Keratinocyte (primary cell): ENCODE measurements at regions not wholly inside any gene's neighbourhood (a gene's known extent, or its start where the extent isn't known, plus 50 kb on each side); places are given as distances from the start of the nearest gene placed in this dataset.

Source experiments
- EZH2 ChIP-seq: IDR thresholded peaks from one replicate; pipeline ENCODE4 v1.6.1; 2012; ENCODE audit warnings: inconsistent platforms, mild to moderate bottlenecking, low read length, moderate library complexity
- TF ChIP-seq, protein P1 (sequence below), 3 experiments: IDR thresholded peaks in 1 of 3; conservative IDR thresholded peaks in 1 of 3; optimal IDR thresholded peaks in 1 of 3; 2 replicates in 2 of 3; 3 replicates in 1 of 3; pipeline versions ENCODE3 to v1.5.1; 2011; ENCODE audit warnings: low read length in 3 of 3, mild to moderate bottlenecking in 3 of 3, moderate library complexity in 2 of 3, control low read depth in 1 of 3, inconsistent platforms in 1 of 3; ENCODE audit not compliant: insufficient read depth in 2 of 3; ENCODE audit errors: extremely low read depth in 1 of 3

DNA sequence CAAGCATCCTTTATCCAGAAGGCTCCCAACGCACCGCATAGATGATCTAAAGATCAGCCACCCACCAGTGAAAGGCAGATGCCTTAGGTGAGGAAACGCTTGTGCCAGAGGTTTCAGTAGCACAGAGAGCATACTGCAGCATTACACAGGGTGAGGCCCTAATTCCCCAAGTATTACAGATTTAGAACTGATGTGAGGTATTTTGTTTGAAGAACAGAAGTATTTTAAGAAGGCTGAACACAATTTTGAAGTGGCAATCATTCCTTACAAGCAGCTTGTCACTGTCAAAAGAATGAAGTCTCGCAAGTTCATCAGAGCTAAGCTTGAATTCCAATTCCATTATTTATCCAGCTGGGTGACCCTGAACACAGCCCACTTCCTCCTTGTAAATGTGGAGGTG lies 70.0 kb upstream of the FAT3 start:
- TF ChIP-seq, protein P1, sequence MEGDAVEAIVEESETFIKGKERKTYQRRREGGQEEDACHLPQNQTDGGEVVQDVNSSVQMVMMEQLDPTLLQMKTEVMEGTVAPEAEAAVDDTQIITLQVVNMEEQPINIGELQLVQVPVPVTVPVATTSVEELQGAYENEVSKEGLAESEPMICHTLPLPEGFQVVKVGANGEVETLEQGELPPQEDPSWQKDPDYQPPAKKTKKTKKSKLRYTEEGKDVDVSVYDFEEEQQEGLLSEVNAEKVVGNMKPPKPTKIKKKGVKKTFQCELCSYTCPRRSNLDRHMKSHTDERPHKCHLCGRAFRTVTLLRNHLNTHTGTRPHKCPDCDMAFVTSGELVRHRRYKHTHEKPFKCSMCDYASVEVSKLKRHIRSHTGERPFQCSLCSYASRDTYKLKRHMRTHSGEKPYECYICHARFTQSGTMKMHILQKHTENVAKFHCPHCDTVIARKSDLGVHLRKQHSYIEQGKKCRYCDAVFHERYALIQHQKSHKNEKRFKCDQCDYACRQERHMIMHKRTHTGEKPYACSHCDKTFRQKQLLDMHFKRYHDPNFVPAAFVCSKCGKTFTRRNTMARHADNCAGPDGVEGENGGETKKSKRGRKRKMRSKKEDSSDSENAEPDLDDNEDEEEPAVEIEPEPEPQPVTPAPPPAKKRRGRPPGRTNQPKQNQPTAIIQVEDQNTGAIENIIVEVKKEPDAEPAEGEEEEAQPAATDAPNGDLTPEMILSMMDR (optimal IDR thresholded peaks at IDR 0.05 in 1 of 3, IDR thresholded peaks at IDR 0.05 in 1 of 3, conservative IDR thresholded peaks at IDR 0.05 in 1 of 3; ENCODE audit: extremely low read depth in 1 of 3, insufficient read depth in 2 of 3, low read length in 3 of 3) = no peak
- TF ChIP-seq EZH2 = no peak
